Neural progenitor cell (in vitro differentiated cells): ENCODE measurements at regions not wholly inside any gene's neighbourhood (a gene's known extent, or its start where the extent isn't known, plus 50 kb on each side); places are given as distances from the start of the nearest gene placed in this dataset.

ENCODE experiments used
- DNase-seq: peaks from one replicate; pipeline ENCODE4 v3.0.0-alpha.2; 2016; ENCODE audit warnings: low spot score
- H2AFZ ChIP-seq: fragments of 200-600 bp; sonication (generic); replicated peaks from 2 replicates; pipeline ENCODE4 v1.6.1; 2016; ENCODE audit warnings: antibody characterized with exemption
- H3F3A ChIP-seq: fragments of 200-600 bp; sonication (generic); 2 replicates; pipeline ENCODE4 v1.6.1; 2016; ENCODE audit warnings: antibody characterized with exemption, low read depth
- H3K27ac ChIP-seq: fragments of 200-600 bp; sonication (generic); 2 replicates; pipeline ENCODE4 v1.5.1; 2016; ENCODE audit warnings: mild to moderate bottlenecking
- H3K27me3 ChIP-seq: fragments of 200-600 bp; sonication (generic); 2 replicates; pipeline ENCODE4 v1.6.1; 2016; ENCODE audit warnings: mild to moderate bottlenecking, moderate library complexity
- H3K36me3 ChIP-seq: fragments of 200-600 bp; sonication (generic); 2 replicates; pipeline ENCODE4 v1.5.1; 2016
- H3K4me1 ChIP-seq: fragments of 200-600 bp; sonication (generic); 2 replicates; pipeline ENCODE4 v1.6.1; 2016; ENCODE audit warnings: mixed run types
- H3K4me2 ChIP-seq: fragments of 200-600 bp; sonication (generic); 2 replicates; pipeline ENCODE4 v1.6.1; 2016
- H3K4me3 ChIP-seq: fragments of 200-600 bp; sonication (generic); 2 replicates; pipeline ENCODE4 v1.5.1; 2016
- H3K79me2 ChIP-seq: fragments of 200-600 bp; sonication (generic); 2 replicates; pipeline ENCODE4 v1.6.1; 2016; ENCODE audit warnings: low read depth
- H3K9ac ChIP-seq: fragments of 200-600 bp; sonication (generic); 2 replicates; pipeline ENCODE4 v1.6.1; 2016
- H3K9me3 ChIP-seq: fragments of 200-600 bp; sonication (generic); 2 replicates; pipeline ENCODE4 v1.5.1; 2016; ENCODE audit warnings: low read depth
- H4K20me1 ChIP-seq: fragments of 200-600 bp; sonication (generic); 2 replicates; pipeline ENCODE4 v1.6.1; 2016; ENCODE audit warnings: low read depth
- H3K27ac Mint-ChIP-seq: 3 replicates; pipeline ENCODE4 v1.8.0; 2021; ENCODE audit warnings: mixed read lengths
- H3K27me3 Mint-ChIP-seq: 2 replicates; pipeline ENCODE4 v1.8.0; 2022; ENCODE audit warnings: low read depth, mild to moderate bottlenecking, inconsistent platforms, moderate library complexity, mixed read lengths; ENCODE audit not compliant: insufficient read depth
- H3K36me3 Mint-ChIP-seq: 3 replicates; pipeline ENCODE4 v1.8.0; 2021; ENCODE audit warnings: mixed read lengths
- H3K4me1 Mint-ChIP-seq: 3 replicates; pipeline ENCODE4 v1.8.0; 2021; ENCODE audit warnings: mixed read lengths
- H3K4me3 Mint-ChIP-seq: 3 replicates; pipeline ENCODE4 v1.8.0; 2021; ENCODE audit warnings: mild to moderate bottlenecking, moderate library complexity, mixed read lengths
- H3K9me3 Mint-ChIP-seq: 3 replicates; pipeline ENCODE4 v1.8.0; 2020; ENCODE audit warnings: mixed read lengths
- CTCF ChIP-seq: fragments of 200-600 bp; sonication (generic); IDR thresholded peaks from 2 replicates; pipeline ENCODE4 v1.5.1; 2017; ENCODE audit warnings: antibody characterized with exemption, mild to moderate bottlenecking
- EZH2 ChIP-seq: fragments of 200-600 bp; sonication (generic); IDR thresholded peaks from 2 replicates; pipeline ENCODE4 v1.6.1; 2017; ENCODE audit warnings: antibody characterized with exemption, mild to moderate bottlenecking, moderate library complexity
- EZH2phosphoT487 ChIP-seq: fragments of 200-600 bp; sonication (generic); IDR thresholded peaks from 2 replicates; pipeline ENCODE4 v1.6.1; 2017; ENCODE audit warnings: antibody characterized with exemption

GRCh38 chr4:4606321-4606720 is 64.5 kb upstream of the STX18 start:
- Mint-ChIP-seq H3K4me1 (peaks cover 30% of the 10 kb centered on the region), H3K27ac (no peak overlapping the region), H3K4me3 (no peak overlapping the region), H3K36me3 (peaks cover 7% of the 10 kb centered on the region), H3K27me3 (no peaks in the 10 kb centered on the region), H3K9me3 (peaks cover 3% of the 10 kb centered on the region)
- Histone ChIP-seq H3K4me3 (no peak overlapping the region), H3K9ac (no peak overlapping the region), H3K36me3 (no peaks in the 10 kb centered on the region), H3F3A (no peaks in the 10 kb centered on the region), H3K9me3 (no peaks in the 10 kb centered on the region), H3K27ac (no peak overlapping the region), H3K79me2 (no peaks in the 10 kb centered on the region), H3K4me1 (peaks cover 7% of the 10 kb centered on the region), H4K20me1 (peaks cover 24% of the 10 kb centered on the region), H2AFZ (no peak overlapping the region), H3K4me2 (no peak overlapping the region), H3K27me3 (no peaks in the 10 kb centered on the region)
- TF ChIP-seq EZH2 = no peak
- TF ChIP-seq EZH2phosphoT487 = no peak
- TF ChIP-seq CTCF = no peak
- no peak for DNase-seq

GRCh38 chr4:4605849-4606248 is 64.0 kb upstream of the STX18 start:
- H3K9ac ChIP-seq = no peak overlapping the region
- Mint-ChIP-seq H3K36me3 (peaks cover 7% of the 10 kb centered on the region), H3K4me1 (peaks cover 30% of the 10 kb centered on the region), H3K9me3 (peaks cover 3% of the 10 kb centered on the region), H3K27me3 (no peaks in the 10 kb centered on the region), H3K4me3 (no peak overlapping the region), H3K27ac (peak overlapping the region; percentile 6)
- no peak overlapping the region for H3K4me3 ChIP-seq
- DNase-seq = no peak
- TF ChIP-seq EZH2phosphoT487 (no peak), CTCF (no peak), EZH2 (no peak)
- H3F3A ChIP-seq = no peaks in the 10 kb centered on the region
- H3K79me2 ChIP-seq = no peaks in the 10 kb centered on the region
- H3K36me3 ChIP-seq = no peaks in the 10 kb centered on the region
- no peak overlapping the region for H3K27ac ChIP-seq
- H3K4me2 ChIP-seq = no peak overlapping the region
- H3K9me3 ChIP-seq = no peaks in the 10 kb centered on the region
- peaks cover 7% of the 10 kb centered on the region for H3K4me1 ChIP-seq
- no peak overlapping the region for H2AFZ ChIP-seq
- H4K20me1 ChIP-seq = peaks cover 24% of the 10 kb centered on the region
- H3K27me3 ChIP-seq = no peaks in the 10 kb centered on the region

GRCh38 chr4:4603592-4603991 is 61.7 kb upstream of the STX18 start:
- no peaks in the 10 kb centered on the region for H3K27me3 Mint-ChIP-seq
- Histone ChIP-seq H3K4me1 (peaks cover 7% of the 10 kb centered on the region), H4K20me1 (peaks cover 15% of the 10 kb centered on the region), H3K27me3 (no peaks in the 10 kb centered on the region), H3K9ac (no peak overlapping the region), H2AFZ (no peak overlapping the region), H3K27ac (no peak overlapping the region), H3F3A (no peaks in the 10 kb centered on the region), H3K4me3 (no peak overlapping the region), H3K4me2 (no peak overlapping the region), H3K36me3 (no peaks in the 10 kb centered on the region), H3K9me3 (no peaks in the 10 kb centered on the region), H3K79me2 (no peaks in the 10 kb centered on the region)
- no peak for DNase-seq
- peaks cover 35% of the 10 kb centered on the region for H3K4me1 Mint-ChIP-seq
- H3K27ac Mint-ChIP-seq = no peak overlapping the region
- no peaks in the 10 kb centered on the region for H3K9me3 Mint-ChIP-seq
- H3K36me3 Mint-ChIP-seq = peaks cover 7% of the 10 kb centered on the region
- TF ChIP-seq EZH2phosphoT487 (no peak), EZH2 (no peak), CTCF (no peak)
- no peak overlapping the region for H3K4me3 Mint-ChIP-seq
